ENCODE measurements at regions not wholly inside any gene's neighbourhood (a gene's known extent, or its start where the extent isn't known, plus 50 kb on each side); places are given as distances from the start of the nearest gene placed in this dataset.

DNA sequence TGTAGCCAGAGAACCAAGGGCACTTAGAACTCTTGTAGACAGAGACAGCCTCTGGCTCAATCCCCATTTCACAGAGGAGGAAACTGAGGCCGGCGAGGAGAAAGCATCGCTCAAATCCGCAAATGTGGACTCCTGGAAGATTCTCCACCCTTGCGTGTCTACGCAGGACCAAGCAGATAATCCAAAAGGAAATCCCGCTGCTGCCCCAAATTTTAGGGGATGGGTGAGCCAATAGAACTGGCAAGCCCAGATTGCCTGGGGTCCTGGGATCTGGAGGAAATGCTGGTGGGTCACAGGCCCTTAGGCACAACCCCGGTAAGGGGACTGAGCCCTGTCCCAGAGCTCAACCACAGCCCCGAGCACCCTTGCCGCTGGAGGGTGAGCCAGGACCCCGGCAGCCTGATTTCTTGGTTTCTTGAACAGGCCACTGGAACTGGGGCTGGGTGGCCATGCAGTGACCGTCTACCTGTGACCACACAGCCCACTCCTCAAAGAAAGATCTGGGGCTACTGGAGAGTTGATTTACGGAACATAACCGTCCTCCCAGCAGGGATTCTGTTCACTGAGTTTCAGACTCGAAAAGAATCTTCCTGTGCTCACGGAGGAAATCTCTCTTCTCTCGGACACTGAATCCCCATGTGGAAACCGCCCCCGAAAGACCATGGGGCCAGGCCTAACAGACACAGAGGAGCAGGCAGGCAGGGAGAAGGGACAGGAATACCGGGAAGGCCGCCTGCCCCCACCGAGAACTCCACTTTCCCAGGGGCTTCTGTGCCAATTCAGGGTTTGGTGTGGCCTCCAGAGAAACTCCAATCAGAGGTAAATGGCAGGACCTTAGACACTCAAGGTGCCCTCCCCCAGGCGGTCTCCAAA, 238.4 kb downstream of the NPHP4 start:
- H3K36me3 ChIP-seq (ENCODE audit: insufficient read depth, low read length) = no peaks in the 10 kb centered on the region
- TF ChIP-seq EZH2 (IDR thresholded peaks at IDR 0.05; ENCODE audit: borderline replicate concordance, low read depth, low read length, severe bottlenecking) = no peak
- TF ChIP-seq, protein P1, sequence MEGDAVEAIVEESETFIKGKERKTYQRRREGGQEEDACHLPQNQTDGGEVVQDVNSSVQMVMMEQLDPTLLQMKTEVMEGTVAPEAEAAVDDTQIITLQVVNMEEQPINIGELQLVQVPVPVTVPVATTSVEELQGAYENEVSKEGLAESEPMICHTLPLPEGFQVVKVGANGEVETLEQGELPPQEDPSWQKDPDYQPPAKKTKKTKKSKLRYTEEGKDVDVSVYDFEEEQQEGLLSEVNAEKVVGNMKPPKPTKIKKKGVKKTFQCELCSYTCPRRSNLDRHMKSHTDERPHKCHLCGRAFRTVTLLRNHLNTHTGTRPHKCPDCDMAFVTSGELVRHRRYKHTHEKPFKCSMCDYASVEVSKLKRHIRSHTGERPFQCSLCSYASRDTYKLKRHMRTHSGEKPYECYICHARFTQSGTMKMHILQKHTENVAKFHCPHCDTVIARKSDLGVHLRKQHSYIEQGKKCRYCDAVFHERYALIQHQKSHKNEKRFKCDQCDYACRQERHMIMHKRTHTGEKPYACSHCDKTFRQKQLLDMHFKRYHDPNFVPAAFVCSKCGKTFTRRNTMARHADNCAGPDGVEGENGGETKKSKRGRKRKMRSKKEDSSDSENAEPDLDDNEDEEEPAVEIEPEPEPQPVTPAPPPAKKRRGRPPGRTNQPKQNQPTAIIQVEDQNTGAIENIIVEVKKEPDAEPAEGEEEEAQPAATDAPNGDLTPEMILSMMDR (IDR thresholded peaks at IDR 0.05; ENCODE audit: borderline replicate concordance, extremely low read depth, low read length, poor library complexity, severe bottlenecking) = no peak
- no peaks in the 10 kb centered on the region for H3K4me1 ChIP-seq (ENCODE audit: insufficient read depth, low read length)
- H3K27ac ChIP-seq (ENCODE audit: low read length) = no peak overlapping the region
- peaks cover 2% of the 10 kb centered on the region; the same call in 1 of the 2 replicates for H4K20me1 ChIP-seq (ENCODE audit: insufficient read depth, low read length)
- DNase-seq = no peak
- H3K79me2 ChIP-seq (ENCODE audit: insufficient read depth, low read length) = no peaks in the 10 kb centered on the region
- no peak for ATAC-seq (ENCODE audit: insufficient read depth, low read depth)
- peaks cover 7% of the 10 kb centered on the region for H3K27me3 ChIP-seq (ENCODE audit: insufficient read depth, low read length, poor library complexity)
- no peak overlapping the region for H3K4me2 ChIP-seq (ENCODE audit: insufficient read depth, low read length)
- no peaks in the 10 kb centered on the region for H3K9me3 ChIP-seq (ENCODE audit: insufficient read depth, low read length, severe bottlenecking)
- H3K9ac ChIP-seq (ENCODE audit: low read depth, low read length) = no peak overlapping the region
- no peak overlapping the region for H3K4me3 ChIP-seq (ENCODE audit: low read depth in 1 of 2, low read length in 2 of 2)
- H2AFZ ChIP-seq (ENCODE audit: low read depth, low read length) = no peak overlapping the region

DNA sequence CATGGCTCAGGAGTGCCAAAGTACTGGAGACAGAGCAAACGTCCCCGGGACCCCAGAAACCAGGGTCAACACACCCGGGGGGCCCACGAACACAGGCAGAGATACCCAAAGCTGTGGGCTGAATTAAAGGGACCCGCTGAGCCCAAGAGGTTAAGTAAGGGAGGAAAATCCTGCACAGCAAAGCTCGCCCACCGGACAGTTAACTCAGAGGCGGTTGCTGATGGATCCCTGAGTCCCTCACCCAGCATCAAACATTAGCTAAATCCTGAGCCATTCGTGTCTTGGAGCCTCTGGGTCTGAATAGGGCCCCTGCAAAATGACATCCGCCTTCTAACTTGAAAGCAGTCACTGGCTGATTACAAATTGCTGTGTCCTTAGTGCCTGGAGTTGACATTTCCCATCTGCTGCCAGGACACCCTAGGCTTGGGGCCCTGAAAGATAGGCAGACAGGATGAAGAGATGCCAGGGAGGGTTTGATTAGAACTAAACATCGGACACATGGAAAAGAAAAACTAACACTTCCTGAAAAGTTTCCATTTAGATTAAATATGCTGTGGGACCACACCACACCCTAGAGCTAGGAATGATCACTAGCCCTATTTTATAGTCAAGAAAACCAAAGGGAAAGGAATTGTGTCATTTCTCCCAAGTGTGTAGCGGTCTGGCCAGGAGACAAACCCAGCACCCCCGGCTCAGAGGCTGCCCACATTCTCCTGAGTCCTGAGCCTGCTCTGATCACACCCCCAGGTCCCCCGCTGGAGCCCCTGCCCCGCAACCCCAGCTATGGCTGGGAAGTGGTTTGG, 239.3 kb downstream of the NPHP4 start:
- peaks cover 7% of the 10 kb centered on the region for H3K27me3 ChIP-seq (ENCODE audit: insufficient read depth, low read length, poor library complexity)

DNA sequence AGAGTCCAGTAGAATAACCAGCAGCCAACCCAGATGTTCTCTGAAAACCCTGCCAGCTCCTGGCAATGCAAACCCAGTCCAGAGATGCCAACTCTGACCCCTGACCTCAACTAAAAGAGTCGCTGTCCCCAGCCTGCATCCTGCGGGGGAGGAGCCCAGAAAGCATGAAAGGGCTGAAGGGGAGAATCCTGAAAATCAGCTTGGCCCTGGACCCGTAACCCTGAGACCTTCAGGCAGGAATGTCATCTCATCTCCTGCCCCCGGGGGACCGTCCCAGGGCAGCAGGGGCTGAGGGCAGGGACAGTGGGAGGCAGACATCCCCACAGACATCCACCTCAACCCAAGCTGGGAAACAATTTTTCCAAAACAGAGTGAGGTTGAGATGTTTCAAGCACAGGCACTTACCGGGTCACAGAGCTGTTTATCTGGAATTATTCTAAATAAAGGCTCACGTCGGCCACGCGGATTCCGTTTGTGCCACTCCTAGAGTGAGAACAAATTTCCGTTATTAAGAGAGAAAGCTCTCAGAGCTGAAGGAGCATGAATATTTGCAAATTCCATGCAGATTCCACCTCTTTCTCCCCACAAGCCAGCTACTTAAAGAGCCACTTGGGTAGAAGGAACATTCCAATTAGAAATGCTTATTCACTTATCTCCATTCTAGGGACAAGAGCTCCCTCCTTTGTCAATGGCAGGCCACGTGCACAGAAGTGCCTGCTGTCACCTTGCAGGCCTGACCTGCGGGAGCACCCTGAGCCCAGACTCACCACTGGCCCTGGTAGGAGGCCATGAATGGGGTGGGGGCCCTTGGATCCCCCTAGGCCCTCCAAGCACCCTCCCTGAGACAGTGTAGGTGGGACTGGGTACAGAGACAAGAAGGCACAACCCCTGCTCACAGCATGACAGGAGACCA, 240.1 kb downstream of the NPHP4 start:
- H3K27me3 ChIP-seq (ENCODE audit: insufficient read depth, low read length, poor library complexity) = peaks cover 7% of the 10 kb centered on the region
- H3K27ac ChIP-seq (ENCODE audit: low read length) = no peak overlapping the region
- DNase-seq (no peak), ATAC-seq (ENCODE audit: insufficient read depth, low read depth) (no peak)
- peaks cover 2% of the 10 kb centered on the region; the same call in 1 of the 2 replicates for H4K20me1 ChIP-seq (ENCODE audit: insufficient read depth, low read length)
- H3K9me3 ChIP-seq (ENCODE audit: insufficient read depth, low read length, severe bottlenecking) = no peaks in the 10 kb centered on the region
- no peak overlapping the region for H3K9ac ChIP-seq (ENCODE audit: low read depth, low read length)
- H3K79me2 ChIP-seq (ENCODE audit: insufficient read depth, low read length) = no peaks in the 10 kb centered on the region
- TF ChIP-seq, protein P1 (IDR thresholded peaks at IDR 0.05; ENCODE audit: borderline replicate concordance, extremely low read depth, low read length, poor library complexity, severe bottlenecking) = peak; percentile 32
- no peak for TF ChIP-seq EZH2 (IDR thresholded peaks at IDR 0.05; ENCODE audit: borderline replicate concordance, low read depth, low read length, severe bottlenecking)
- H3K4me1 ChIP-seq (ENCODE audit: insufficient read depth, low read length) = no peaks in the 10 kb centered on the region
- H2AFZ ChIP-seq (ENCODE audit: low read depth, low read length) = no peak overlapping the region
- no peak overlapping the region for H3K4me2 ChIP-seq (ENCODE audit: insufficient read depth, low read length)
- H3K4me3 ChIP-seq (ENCODE audit: low read depth in 1 of 2, low read length in 2 of 2) = no peak overlapping the region
- H3K36me3 ChIP-seq (ENCODE audit: insufficient read depth, low read length) = no peaks in the 10 kb centered on the region

More for the DNA sequence above, 239.3 kb downstream of the NPHP4 start:
- H2AFZ ChIP-seq (ENCODE audit: low read depth, low read length) = no peak overlapping the region
- H3K4me2 ChIP-seq (ENCODE audit: insufficient read depth, low read length) = no peak overlapping the region
- H4K20me1 ChIP-seq (ENCODE audit: insufficient read depth, low read length) = peaks cover 2% of the 10 kb centered on the region; the same call in 1 of the 2 replicates
- DNase-seq = no peak
- H3K4me1 ChIP-seq (ENCODE audit: insufficient read depth, low read length) = no peaks in the 10 kb centered on the region
- no peak overlapping the region for H3K9ac ChIP-seq (ENCODE audit: low read depth, low read length)
- no peak overlapping the region for H3K4me3 ChIP-seq (ENCODE audit: low read depth in 1 of 2, low read length in 2 of 2)
- TF ChIP-seq EZH2 (IDR thresholded peaks at IDR 0.05; ENCODE audit: borderline replicate concordance, low read depth, low read length, severe bottlenecking) = no peak
- TF ChIP-seq, protein P1 (IDR thresholded peaks at IDR 0.05; ENCODE audit: borderline replicate concordance, extremely low read depth, low read length, poor library complexity, severe bottlenecking) = no peak
- no peaks in the 10 kb centered on the region for H3K9me3 ChIP-seq (ENCODE audit: insufficient read depth, low read length, severe bottlenecking)
- no peak for ATAC-seq (ENCODE audit: insufficient read depth, low read depth)
- no peak overlapping the region for H3K27ac ChIP-seq (ENCODE audit: low read length)
- H3K79me2 ChIP-seq (ENCODE audit: insufficient read depth, low read length) = no peaks in the 10 kb centered on the region
- no peaks in the 10 kb centered on the region for H3K36me3 ChIP-seq (ENCODE audit: insufficient read depth, low read length)
